DMS53 treated with DMSO at 0.1 percent for 48 hours (cell line): ENCODE measurements at regions not wholly inside any gene's neighbourhood (a gene's known extent, or its start where the extent isn't known, plus 50 kb on each side); places are given as distances from the start of the nearest gene placed in this dataset.

Source experiments
- DNase-seq: peaks from one replicate; lab custom pipeline; 2025; ENCODE audit not compliant: unreplicated experiment; lab: John Stamatoyannopoulos, UW

DNA sequence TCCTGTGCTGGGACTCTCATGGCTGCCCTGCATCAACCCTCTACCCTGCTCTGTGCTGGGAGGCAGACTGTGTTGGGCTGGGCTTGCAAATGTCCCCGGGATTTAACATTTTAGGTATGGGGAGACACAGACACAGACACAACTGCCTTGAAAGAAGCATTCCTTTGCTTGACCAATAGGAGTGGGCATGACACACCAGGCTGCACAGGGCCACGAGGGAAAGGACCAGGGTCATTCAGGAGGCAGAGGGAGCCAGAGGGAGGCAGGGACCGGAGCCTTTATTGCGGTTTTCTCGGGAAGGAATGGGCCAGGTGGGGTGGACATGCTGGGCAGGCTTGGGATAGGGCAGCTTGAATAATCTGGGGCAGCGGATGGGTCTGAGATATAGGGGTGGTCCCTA, 238.7 kb upstream of the COPS8 start:
- DNase-seq: no peak

GRCh38 chr2:236847538-236848263, 238.0 kb upstream of the COPS8 start:
- DNase-seq: no peak

- DNase-seq: no peak
Observed at GRCh38 chr2:236848501-236848900, 237.2 kb upstream of the COPS8 start.

- no peak for DNase-seq
Observed at GRCh38 chr2:236849508-236849907, 236.2 kb upstream of the COPS8 start.

- DNase-seq: no peak
Observed at GRCh38 chr2:236849940-236850339, 235.7 kb upstream of the COPS8 start.

GRCh38 chr2:236851187-236851586, 234.5 kb upstream of the COPS8 start:
- no peak for DNase-seq

- DNase-seq: no peak
Observed at GRCh38 chr2:236852100-236852976, 233.4 kb upstream of the COPS8 start.

GRCh38 chr2:236852977-236853374, 232.7 kb upstream of the COPS8 start:
- no peak for DNase-seq

DNA sequence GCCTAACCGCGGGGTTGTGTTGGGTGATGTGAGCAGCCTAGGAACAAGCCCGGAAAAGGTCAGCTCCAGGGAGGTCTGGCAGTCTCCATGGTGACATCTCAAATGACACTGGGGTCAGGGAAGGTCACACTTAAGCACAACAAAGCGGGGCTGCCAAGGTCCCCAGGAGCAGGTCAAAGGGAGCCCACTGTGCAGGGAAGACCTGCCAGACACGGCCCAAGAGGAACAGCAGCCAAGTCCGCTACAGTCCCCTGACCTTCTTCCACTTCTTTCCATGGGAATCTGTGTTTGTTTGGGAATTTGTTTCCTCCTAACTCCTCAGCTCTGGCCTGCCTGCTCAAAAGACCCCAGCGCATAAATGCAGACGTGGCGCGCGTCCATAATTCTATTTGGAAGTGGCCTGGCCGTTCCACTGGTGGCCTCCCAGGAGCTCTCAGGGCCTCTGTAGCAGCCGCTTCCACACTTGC, 232.1 kb upstream of the COPS8 start:
- DNase-seq: no peak

DNA sequence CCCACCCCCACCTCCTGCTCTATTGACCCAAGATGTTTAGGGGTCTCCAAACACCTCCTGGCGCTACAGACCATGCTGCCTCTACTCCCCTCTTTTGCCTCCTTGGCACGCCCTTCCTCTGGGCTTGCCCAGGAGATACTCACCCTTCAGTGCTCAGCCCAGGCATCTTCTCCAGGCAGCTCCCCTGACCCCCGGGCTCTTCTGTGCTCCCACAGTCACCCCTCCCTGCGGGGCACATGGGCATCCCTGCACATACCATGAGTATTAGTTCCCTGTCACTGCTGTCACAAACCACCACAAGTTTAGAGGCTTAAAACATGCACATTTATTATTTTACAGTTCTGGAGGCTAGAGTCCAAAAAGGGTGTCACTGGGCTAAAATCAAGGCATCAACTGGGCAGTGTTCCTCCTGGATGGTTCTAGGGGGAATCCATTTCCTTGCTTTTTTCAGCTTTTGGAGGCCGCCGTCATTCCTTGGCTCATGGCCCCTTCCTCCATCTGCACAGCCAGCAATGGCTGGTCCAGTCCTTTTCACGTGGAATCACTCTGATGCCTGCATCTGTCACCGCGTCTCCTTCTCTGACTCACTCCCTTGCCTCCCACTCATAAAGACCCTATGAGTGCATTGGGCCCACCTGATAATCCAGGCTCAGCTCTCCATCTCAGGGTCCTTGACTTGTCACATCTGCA, 230.4 kb upstream of the COPS8 start:
- DNase-seq: no peak

DNA sequence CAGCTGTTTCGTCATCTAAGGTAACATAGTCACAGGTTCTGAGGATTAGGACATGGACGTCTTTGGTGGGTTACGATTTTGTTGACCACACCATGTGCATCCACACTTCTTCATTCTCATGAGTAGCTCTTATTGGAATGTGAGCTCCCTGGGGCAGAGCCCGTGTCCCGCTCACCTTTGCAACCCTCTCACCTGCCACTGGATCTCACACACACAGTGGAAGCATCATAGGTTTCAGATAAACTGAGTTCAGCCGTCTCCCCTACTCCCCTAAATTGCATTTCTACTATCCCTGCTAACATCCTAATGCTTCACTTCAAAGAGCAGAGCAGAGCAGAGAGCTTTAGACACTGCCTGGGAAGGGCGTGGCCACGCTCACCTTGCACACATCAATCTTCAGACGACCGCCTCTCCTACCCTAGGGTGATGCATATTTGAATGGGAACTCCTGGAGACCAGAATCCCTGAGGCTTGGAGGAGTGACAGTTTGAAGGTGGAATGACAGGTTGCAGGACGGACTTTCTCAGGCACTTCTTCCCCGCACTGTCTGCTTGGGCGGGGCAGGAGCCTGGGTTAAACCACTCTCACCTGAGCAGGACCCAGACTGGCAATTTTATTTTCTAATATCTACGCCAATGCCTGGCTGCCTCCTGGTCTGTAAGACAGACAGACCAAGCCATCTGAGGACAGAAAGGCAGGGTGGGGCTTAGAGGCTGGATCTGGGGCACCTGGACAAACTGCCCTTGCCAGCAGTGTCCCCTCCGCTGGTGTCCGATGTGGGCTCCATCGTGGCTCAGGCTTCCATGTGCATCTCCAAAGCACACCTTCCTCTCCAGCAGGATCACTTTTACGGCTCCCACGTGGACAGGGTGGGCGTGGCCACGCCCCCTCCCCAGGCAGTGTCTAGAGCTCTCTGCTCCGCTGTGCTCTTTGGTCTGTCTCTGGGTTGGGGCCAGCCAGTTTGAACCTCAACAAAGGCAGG, 229.5 kb upstream of the COPS8 start:
- DNase-seq: no peak

GRCh38 chr2:236856848-236857235, 228.8 kb upstream of the COPS8 start:
- DNase-seq: no peak

GRCh38 chr2:236857246-236857645, 228.4 kb upstream of the COPS8 start:
- no peak for DNase-seq

DNA sequence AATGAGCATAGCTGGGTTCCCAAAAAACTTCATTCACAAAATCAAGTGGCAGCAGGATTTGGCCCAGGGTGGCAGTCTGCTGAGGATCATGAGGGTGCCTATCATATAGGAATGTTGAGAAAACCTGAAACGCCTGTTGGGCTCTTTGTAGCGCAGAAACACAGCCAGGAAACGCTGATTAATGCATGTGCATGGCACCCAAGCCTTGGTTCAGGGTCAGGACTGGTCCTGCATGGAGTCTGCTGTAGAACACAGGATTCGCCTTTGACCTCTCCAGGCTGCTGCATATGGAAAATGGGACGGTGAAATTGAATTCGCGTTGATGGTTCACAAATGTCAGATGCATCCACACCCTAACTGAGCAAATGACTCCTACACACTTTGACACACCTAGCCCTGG, 227.9 kb upstream of the COPS8 start:
- no peak for DNase-seq

GRCh38 chr2:236858661-236859060, 227.0 kb upstream of the COPS8 start:
- DNase-seq: no peak

DNA sequence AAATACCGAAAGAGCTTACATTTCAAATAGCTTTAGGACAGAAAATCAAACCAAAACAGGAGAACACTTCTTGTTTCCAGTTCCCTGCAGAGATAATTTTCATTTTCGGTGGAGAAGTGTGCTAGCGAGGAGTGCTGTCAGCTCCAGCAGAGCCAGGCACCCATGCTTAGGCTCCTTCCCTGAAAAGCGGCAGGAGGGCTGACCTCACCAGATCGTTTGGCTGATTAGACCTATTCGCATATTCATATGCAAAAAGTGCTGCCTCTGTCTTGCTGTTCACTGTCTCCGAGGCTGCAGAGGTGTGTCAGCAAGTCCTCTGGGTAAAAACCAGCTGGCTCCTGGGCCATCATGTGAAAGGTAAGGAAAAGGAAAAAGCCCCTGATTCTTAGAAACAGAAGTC, 225.8 kb upstream of the COPS8 start:
- no peak for DNase-seq

- no peak for DNase-seq
Observed at GRCh38 chr2:236861196-236861875, 224.4 kb upstream of the COPS8 start.

DNA sequence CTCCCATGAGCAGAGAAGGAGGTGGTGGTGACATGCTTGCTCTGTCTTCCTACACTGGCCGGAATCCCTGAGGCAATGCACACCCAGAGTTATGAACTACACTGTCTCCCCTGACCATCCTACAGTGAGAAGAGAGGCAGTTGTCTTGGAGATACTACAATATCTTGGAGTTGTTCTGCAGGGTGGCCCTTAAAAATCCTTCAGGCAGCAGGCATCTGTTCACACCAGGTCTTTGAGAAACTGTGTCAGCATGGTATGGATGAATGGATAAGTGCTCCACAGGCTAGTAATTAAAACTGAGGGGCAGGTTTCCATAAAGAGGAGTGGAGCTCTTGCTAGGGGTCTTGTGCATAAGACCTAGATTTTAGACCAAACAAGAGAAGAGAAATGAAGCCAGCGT, 223.7 kb upstream of the COPS8 start:
- DNase-seq: no peak

GRCh38 chr2:236862526-236862925, 223.2 kb upstream of the COPS8 start:
- no peak for DNase-seq
